Upper lobe of left lung (tissue), 6 donors: ENCODE measurements at regions not wholly inside any gene's neighbourhood (a gene's known extent, or its start where the extent isn't known, plus 50 kb on each side); places are given as distances from the start of the nearest gene placed in this dataset.

Source experiments
- ATAC-seq, 2 donors: fragments of 200-7000 bp; cut with Tn5 transposase; one replicate each; pipeline ENCODE4 v1.9.1; 2022; ENCODE audit warnings: mild to moderate bottlenecking in 2 of 2, moderate library complexity in 2 of 2; ENCODE audit not compliant: low FRiP score in 2 of 2
- DNase-seq, 2 donors: peaks; one replicate each; pipeline ENCODE4 v3.0.0-alpha.2; 2019 to 2020
- H3K27ac ChIP-seq, 4 donors: fragments of 200-600 bp; sonication (generic); one replicate each; pipeline ENCODE4 v1.5.1; 2016 to 2019
- H3K27me3 ChIP-seq, 4 donors: fragments of 200-600 bp; sonication (generic); one replicate each; pipeline ENCODE4 v1.5.1; 2017 to 2019
- H3K36me3 ChIP-seq, 4 donors: fragments of 200-600 bp; sonication (generic); one replicate each; pipeline ENCODE4 v1.5.1; 2016 to 2019
- H3K4me1 ChIP-seq, 4 donors: fragments of 200-600 bp; sonication (generic); one replicate each; pipeline ENCODE4 v1.5.1; 2018 to 2019
- H3K4me3 ChIP-seq, 4 donors: fragments of 200-600 bp; sonication (generic); one replicate each; pipeline ENCODE4 v1.5.1; 2017 to 2019; ENCODE audit warnings: mild to moderate bottlenecking in 2 of 4, moderate library complexity in 1 of 4
- H3K9me3 ChIP-seq, 4 donors: fragments of 200-600 bp; sonication (generic); one replicate each; pipeline ENCODE4 v1.5.1; 2018 to 2019
- CTCF ChIP-seq, 6 experiments: fragments of 450-650 bp in 4 of 6; fragments of 200-600 bp in 2 of 6; sonication (generic) in 2 of 6; IDR thresholded peaks; one replicate each; pipeline ENCODE4 v1.5.1; 2016 to 2019; ENCODE audit warnings: antibody characterized with exemption in 6 of 6
- EP300 ChIP-seq, 4 donors: sonication (generic); formaldehyde crosslinking; IDR thresholded peaks; one replicate each; pipeline ENCODE4 v1.5.1; 2017; ENCODE audit warnings: antibody characterized with exemption in 4 of 4, control low read depth in 2 of 4
- POLR2A ChIP-seq, 4 donors: fragments of 450-650 bp; IDR thresholded peaks; one replicate each; pipeline ENCODE4 v1.5.1; 2016 to 2017; ENCODE audit warnings: antibody characterized with exemption in 4 of 4, mild to moderate bottlenecking in 2 of 4
- POLR2AphosphoS5 ChIP-seq, 2 donors: sonication (generic); formaldehyde crosslinking; IDR thresholded peaks; one replicate each; pipeline ENCODE4 v1.5.1; 2017; ENCODE audit warnings: antibody characterized with exemption in 2 of 2
- WGBS, 2 donors: methylation state at CpG; one replicate each; pipeline ENCODE4 v1.1.5; 2017 to 2018; 5-methylcytosine and 5-hydroxymethylcytosine counted together
- donor health status: DM: no; HTN: no; CAD: no; lungs with moderate emphysema.
- donor health status: DM: no; HTN: yes; CAD: no; lungs with severe emphysema.

GRCh38 chr15:47432826-47433225 is 284.5 kb upstream of the SEMA6D start:
- no peaks in the 10 kb centered on the region for H3K36me3 ChIP-seq
- ATAC-seq = no peak
- H3K27me3 ChIP-seq = no peaks in the 10 kb centered on the region

GRCh38 chr15:47434596-47434995 is 282.7 kb upstream of the SEMA6D start:
- H3K9me3 ChIP-seq = no peaks in the 10 kb centered on the region
- H3K27ac ChIP-seq = no peak overlapping the region
- no peak for TF ChIP-seq POLR2A (IDR thresholded peaks at IDR 0.05)
- TF ChIP-seq CTCF (IDR thresholded peaks at IDR 0.05) = no peak
- TF ChIP-seq POLR2AphosphoS5 (IDR thresholded peaks at IDR 0.05) = no peak
- no peak overlapping the region for H3K4me3 ChIP-seq
- 65 to 72% methylated on average over 2 of the region's 2 CpGs for WGBS, 2 donors
- no peak for DNase-seq
- no peak for ATAC-seq
- no peaks in the 10 kb centered on the region for H3K36me3 ChIP-seq
- H3K4me1 ChIP-seq = no peaks in the 10 kb centered on the region
- H3K27me3 ChIP-seq = no peaks in the 10 kb centered on the region

More at GRCh38 chr15:47432826-47433225, 284.5 kb upstream of the SEMA6D start:
- no peak overlapping the region for H3K27ac ChIP-seq
- no peak for DNase-seq
- TF ChIP-seq CTCF (IDR thresholded peaks at IDR 0.05) = no peak
- no peak for TF ChIP-seq EP300 (IDR thresholded peaks at IDR 0.05)
- no peak for TF ChIP-seq POLR2A (IDR thresholded peaks at IDR 0.05)
- TF ChIP-seq POLR2AphosphoS5 (IDR thresholded peaks at IDR 0.05) = no peak
- no peaks in the 10 kb centered on the region for H3K4me1 ChIP-seq
- no peaks in the 10 kb centered on the region for H3K9me3 ChIP-seq
- no peak overlapping the region for H3K4me3 ChIP-seq

- no peaks in the 10 kb centered on the region for H3K4me1 ChIP-seq
- no peak for ATAC-seq
- TF ChIP-seq POLR2AphosphoS5 (IDR thresholded peaks at IDR 0.05) (no peak), POLR2A (IDR thresholded peaks at IDR 0.05) (no peak), EP300 (IDR thresholded peaks at IDR 0.05) (no peak), CTCF (IDR thresholded peaks at IDR 0.05) (no peak)
Measured at GRCh38 chr15:47437491-47437890, 279.8 kb upstream of the SEMA6D start.

GRCh38 chr15:47439146-47440111 is 277.9 kb upstream of the SEMA6D start:
- 50 to 62% methylated on average over 5 of the region's 5 CpGs for WGBS, 2 donors
- no peaks in the 10 kb centered on the region for H3K27me3 ChIP-seq
- DNase-seq (no peak), ATAC-seq (no peak)
- H3K27ac ChIP-seq = no peak overlapping the region
- H3K4me3 ChIP-seq = no peak overlapping the region
- no peaks in the 10 kb centered on the region for H3K9me3 ChIP-seq
- no peaks in the 10 kb centered on the region for H3K4me1 ChIP-seq
- TF ChIP-seq CTCF (IDR thresholded peaks at IDR 0.05) (no peak), POLR2A (IDR thresholded peaks at IDR 0.05) (no peak), POLR2AphosphoS5 (IDR thresholded peaks at IDR 0.05) (no peak), EP300 (IDR thresholded peaks at IDR 0.05) (no peak)
- no peaks in the 10 kb centered on the region for H3K36me3 ChIP-seq

More at GRCh38 chr15:47437491-47437890, 279.8 kb upstream of the SEMA6D start:
- no peak for DNase-seq
- no peak overlapping the region for H3K4me3 ChIP-seq
- no peaks in the 10 kb centered on the region for H3K27me3 ChIP-seq
- no peaks in the 10 kb centered on the region for H3K9me3 ChIP-seq
- no peaks in the 10 kb centered on the region for H3K36me3 ChIP-seq
- no peak overlapping the region for H3K27ac ChIP-seq

GRCh38 chr15:47442371-47442770 is 274.9 kb upstream of the SEMA6D start:
- H3K36me3 ChIP-seq = no peaks in the 10 kb centered on the region
- no peak for ATAC-seq
- 50 to 53% methylated on average over 1 of the region's 1 CpG for WGBS, 2 donors

More at GRCh38 chr15:47442371-47442770, 274.9 kb upstream of the SEMA6D start:
- TF ChIP-seq EP300 (IDR thresholded peaks at IDR 0.05) (no peak), POLR2AphosphoS5 (IDR thresholded peaks at IDR 0.05) (no peak), POLR2A (IDR thresholded peaks at IDR 0.05) (no peak), CTCF (IDR thresholded peaks at IDR 0.05) (no peak)
- no peaks in the 10 kb centered on the region for H3K4me1 ChIP-seq
- H3K4me3 ChIP-seq = no peak overlapping the region
- no peaks in the 10 kb centered on the region for H3K9me3 ChIP-seq
- DNase-seq = no peak
- no peak overlapping the region for H3K27ac ChIP-seq
- H3K27me3 ChIP-seq = no peaks in the 10 kb centered on the region
